Activated CD4-positive, CD25-positive, alpha-beta regulatory T cell treated with anti-CD3 and anti-CD28 coated beads, Interleukin-2, amount 50 U/mL, for 16 hours (primary cell): ENCODE measurements at regions not wholly inside any gene's neighbourhood (a gene's known extent, or its start where the extent isn't known, plus 50 kb on each side); places are given as distances from the start of the nearest gene placed in this dataset.

Experiments used
- DNase-seq: peaks from one replicate; pipeline ENCODE4 v3.0.0-alpha.2; 2020; ENCODE audit warnings: low read depth, low spot score

DNA sequence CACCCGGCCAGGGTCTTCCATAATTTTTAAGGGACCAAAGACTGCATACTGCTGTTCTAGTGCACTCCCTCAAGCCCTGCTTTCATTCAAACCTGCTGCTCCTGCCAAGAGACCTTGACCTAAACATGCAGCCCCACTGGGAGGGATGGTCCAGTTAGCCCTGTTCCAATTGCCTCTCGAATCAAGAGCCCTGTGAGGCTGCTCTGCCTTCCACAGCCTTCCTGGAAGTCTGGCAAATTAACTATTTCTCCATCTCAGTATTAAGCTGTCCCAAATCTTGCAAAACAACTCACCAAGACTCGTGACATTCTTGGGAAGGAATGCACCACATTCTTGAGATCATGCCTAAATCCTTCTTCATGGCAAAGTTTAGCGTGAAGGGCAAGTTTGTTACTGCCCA, 231.3 kb downstream of the C1orf94 start:
- no peak for DNase-seq

DNA sequence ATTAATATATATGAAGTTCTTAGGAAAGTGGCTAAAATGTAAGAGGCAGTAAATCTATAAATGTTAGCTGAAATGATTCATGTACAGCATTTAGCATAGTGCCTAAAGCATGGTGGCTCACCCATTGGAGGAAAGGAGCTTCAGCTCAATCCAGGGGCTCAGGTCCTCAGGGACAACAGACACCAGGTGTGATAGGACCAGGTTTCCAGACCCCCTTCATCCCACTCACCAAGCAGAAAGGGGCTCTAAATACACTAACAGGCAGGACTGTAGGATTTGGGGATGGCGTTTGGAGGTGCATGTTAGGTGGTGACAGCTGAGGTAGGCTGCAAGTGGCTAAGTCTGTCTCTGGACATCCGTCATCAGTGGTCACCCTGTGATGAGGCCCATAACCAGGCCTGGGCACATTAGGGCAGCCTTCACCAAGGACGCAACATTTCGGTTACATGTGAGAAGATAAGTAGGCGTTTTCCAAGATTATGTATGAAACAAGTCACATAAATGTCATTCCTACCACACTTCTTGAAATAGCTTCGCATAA, 233.1 kb downstream of the C1orf94 start:
- no peak for DNase-seq

DNA sequence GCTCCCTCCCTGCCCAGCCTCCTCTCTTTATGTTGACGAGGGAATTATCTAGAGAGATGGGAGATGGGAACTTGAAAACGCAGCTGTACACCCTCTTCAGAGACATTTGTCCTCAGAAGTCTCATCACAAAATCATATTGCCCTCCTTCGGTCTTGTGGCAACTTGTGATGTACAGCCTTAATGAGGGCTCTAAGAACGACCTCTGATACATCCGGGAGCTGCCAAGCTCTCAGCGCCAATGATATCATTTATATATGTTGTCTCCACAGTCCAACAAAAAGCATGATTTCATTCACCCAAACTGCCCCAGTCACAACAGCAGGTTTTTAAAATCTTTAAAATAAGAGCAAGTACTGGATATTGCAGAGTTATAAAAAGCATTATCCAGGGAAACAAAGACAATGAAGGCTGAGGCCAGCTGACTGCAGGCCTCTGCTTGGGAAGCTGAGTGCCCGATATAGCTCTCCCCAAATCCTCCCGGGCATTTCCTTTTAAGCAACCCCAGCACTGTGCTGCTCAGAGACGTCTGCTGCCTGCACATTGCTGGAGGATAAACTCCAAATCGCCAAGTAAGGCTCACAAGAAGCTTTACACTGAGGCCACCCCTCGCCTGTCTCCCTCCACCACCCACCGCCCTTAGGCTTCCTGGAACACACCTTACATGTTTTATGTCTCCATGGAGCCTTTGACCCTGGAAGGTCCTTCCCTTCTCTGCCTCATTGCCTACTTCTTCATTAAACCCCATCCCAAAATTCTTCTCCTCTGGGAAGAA, 236.1 kb downstream of the C1orf94 start:
- no peak for DNase-seq

DNA sequence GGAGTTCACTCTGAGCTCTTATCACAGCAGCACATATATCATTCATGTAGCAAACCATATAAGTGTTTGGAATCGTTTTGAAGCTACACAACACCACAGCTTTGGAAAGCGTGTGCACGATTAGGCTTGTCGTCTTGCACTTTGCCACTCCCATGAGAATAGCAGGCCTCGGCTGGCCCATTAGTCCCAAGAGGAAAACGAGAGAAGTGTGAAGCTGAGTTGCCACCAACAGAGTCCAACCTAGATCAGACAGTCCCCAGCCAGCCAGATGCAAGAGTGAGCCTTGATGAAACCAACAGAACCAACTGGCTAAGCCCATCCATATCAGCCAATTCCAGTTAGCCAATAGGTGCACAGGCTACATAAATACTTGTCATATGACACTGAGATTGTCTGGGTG, 238.4 kb downstream of the C1orf94 start:
- DNase-seq: no peak

DNA sequence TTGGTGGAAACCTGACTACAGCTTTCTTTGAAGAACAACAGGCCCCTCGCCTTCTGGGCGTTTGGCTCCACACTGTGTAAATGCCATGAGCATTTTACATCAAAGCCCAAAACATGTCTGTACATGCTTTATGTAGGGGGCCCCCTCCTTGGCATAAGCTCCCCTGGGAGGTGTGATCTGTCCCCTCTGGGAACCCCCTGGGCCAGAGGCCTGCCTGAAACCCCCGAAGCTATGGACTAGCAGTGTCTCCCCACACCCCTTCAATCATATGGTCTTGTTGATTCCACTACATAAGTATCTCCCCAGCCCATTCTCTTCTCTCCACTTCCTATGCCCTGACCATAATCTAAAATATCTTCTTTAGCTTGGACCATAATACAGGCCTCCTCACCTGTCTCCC, 241.5 kb downstream of the C1orf94 start:
- no peak for DNase-seq

DNA sequence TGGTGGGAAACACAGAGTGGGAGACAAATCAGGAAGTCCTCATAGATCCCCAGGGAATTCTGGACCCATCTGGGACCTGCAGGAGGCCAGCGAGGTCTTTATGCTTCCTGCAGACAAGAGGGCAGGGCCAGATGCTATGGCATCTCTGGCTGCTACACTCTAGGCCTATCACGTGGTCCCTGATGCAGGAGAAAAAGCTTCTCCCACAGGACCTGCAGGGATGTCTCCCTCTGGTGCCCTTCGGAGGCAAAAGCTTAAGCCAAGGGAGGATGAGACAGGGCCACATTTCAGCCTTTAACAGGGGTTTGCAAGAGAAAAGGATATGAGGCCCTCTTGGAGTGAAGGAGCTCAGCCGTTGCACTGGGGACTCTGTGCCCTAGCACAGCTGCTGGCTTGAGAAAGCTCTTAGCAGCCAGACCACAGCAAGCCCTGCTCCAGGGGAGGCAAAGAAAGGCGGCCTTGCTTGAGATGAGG, 243.0 kb downstream of the C1orf94 start:
- DNase-seq: no peak

DNA sequence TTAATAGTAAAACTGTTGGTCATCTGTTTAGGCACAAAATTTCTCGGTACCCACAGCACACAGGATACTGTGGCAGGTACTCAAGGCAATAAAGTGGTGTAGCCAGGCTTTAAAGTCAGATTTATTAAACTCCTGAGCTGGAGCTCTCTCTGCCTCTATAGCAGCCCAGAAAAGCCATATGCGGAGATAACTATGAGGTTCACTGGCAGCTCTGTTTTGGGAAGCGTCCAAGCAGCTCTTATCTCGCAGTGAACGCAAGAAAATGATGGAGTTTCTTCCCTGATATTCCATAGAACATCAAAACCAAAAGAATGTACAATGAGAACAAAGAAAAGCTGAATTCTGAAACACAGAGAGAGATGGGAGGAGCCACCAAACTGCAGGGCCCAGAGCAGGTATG, 248.3 kb downstream of the C1orf94 start:
- DNase-seq: no peak

DNA sequence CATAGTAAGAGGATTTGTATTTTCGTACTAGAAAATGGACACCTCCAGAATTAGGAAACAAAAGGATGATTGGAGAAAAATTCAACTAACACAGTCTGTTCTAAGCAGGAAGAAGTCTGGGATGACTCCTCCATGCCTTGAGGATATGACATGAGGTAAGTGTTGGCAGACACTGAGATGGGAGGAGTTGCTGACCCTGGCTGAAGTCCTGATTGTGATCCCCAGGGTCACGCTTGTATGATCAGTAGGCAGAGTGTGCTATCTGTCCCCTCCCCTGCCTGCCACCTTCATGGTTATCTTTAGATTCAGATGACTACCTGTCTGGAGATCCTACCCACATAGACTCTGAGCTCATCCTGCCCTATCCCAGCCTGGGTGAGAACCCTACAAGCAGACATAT, 249.1 kb downstream of the C1orf94 start:
- no peak for DNase-seq

DNA sequence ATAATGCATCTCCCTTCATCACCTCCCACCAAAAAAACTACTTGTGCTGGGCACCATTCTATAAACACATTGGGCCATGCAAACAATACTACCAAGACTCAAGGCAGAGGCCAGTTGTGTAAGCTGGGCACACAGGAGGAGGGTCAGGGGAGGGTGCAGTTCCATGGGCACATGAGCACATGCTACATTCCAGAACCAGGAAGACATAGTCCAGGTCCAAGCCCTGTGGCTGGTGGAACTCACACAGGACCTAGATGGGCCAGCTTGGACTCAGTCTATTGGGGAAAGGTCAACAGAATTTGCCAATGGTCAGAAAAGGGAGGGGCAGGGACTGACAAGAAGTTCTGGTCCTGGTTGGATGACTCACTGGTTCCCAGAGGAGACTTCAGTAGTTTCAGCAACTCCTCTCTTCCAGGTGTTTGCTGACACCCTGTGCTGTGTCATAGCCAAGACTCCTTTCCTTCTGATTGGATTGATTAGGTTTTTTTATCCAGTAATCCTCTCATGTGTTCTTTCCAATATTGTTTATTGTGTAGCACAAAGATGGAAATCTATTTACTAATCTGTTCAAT, 249.7 kb downstream of the C1orf94 start:
- DNase-seq: no peak

DNA sequence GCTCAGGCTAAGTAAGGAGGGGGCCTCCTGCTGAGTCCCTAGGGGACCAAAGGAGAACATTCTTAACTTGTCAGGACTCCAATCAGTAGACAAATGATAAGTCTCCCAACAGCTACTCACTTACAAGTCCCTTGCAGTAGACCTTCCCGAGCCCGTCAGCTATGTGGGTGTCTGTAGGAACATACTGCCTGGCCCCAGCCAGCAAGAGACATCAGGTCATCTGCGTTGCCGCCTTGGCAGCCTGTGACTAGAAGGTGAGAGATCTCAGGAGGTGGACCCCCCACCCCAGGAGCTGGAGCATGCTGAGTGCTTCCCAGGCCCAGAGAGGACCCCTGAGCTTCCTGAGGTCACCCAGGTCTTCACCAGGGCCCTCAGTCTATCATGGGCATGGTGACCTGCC, 250.5 kb downstream of the C1orf94 start:
- DNase-seq: no peak

DNA sequence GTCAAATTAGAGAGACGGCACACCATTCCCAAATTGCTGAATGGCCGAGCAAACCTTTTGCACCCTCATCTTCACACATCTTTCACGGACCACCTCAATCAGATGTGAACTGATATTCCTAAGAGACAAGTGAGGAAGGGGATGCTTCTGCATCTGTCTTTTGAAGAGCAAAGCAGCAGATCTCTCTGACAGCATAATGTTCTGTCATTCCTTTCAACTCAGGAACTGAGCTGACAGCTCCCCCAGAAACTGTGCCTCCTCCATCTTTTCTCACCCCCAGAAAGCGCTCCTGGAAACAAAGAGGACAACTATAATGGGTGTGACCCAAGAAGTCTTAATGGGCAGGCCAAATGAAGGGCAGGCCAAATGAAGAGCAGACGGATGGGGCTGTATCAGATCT, 256.4 kb downstream of the C1orf94 start:
- no peak for DNase-seq

DNA sequence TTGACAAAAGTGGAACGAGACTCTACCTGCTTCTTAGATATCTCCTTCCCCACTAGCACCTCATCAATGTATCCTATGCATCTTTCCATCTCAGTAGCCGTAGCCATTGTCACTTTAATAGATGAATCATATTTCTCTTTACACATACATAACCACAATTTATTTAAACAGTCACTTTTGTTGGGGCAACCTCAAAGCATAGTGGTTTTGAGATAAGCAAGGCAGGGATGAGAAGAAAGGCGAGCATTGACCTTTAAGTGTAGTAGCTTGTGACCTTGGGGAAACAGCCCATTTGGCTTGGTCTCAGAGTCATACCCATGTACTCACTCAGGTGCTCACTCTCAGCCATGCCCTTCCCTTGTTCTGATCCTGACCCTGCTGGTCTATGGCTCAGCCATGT, 260.1 kb downstream of the C1orf94 start:
- DNase-seq: no peak

DNA sequence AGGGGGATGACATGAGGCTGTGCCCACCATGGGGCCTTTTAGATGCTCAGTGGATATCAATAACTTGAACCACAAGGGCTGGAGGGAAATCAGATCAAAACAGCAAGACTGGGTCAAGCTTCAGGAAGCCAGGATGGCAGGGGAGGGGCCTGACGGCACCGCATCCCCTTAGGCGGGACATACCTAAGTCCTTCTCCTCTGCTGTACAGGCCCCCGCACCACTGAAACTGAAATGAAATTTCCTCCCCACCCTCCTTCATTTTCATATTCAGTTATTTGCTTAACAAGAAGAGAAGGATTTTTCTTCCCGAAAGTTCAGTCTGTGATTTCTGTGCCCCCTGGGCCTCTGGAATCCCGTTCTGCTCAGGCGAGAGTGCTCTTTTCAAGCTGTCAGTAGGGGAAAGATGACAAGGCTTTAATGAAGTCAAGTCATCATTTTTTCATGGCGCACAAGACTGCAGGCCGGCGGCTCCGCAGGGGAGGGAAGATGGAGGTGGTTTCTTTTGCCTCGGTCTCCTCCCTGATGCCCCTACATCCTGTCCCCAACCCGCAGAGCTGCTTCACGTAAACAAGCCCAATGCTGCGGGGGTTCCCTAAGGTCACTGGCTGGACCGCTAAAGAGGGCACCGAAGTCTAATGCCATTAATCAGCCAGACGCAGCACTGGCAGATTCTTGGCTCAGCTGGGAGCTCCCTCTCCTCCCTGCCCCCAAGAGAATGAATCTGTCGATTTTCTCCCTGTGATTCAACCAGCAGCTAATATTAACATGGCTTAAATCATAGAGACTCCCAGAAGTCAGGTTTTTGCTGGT, 264.8 kb downstream of the C1orf94 start:
- no peak for DNase-seq

DNA sequence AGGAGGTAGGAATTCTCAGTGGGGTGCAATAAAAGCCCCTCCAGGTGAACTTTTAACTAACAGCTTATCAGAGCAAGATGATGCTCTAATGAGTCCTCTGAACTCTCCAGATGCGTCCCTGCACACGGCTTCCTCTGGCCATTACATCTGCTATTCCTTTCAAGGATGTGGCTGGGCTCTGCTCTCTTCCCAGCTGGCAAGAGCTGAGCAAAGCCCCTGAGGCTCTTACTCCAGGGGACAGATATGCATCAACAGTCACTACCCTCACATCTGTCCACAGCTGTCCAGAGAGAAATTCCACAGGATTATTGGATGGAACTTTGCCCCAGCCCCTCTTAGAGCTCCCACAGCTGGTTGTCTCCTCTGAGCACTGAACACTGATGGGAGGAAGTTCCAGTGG, 267.8 kb downstream of the C1orf94 start:
- no peak for DNase-seq

DNA sequence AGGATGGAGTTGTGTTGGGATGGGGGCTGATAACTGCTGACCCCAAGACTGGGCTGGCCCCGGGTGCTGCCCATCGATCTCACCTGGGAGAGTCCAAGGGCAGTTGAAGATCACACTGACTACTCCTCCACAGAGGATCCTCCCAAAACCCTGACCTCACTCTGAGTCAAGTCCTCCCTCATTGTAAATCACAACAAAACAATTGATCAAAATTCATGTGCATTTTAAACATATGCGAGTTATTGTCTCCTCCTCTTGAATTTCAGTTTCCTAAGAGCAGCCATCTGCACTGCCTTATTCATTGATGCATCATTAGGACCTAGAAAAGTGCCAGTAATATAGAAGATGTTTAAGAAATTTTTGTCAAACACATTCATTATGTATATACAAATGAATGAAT, 273.6 kb downstream of the C1orf94 start:
- DNase-seq: no peak

DNA sequence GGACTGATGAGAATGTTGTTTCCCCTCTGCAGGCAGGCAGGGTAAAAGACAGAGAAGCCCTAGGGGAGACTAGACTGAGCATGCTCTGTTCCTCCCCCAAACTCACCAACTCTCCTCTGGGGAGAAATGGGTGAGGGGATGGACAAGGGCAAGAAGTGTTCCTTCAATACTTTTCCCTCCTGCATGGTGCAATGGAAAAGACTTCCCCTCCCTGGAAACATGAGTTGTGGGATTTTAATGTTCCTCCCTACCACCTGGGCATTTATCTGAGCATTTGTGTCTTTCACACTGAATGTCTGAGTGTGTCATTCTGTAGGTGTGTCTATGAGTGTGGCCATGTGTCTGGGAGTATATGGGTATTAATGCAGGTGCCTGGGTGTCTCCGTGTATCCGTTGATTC, 275.7 kb downstream of the C1orf94 start:
- DNase-seq: no peak

DNA sequence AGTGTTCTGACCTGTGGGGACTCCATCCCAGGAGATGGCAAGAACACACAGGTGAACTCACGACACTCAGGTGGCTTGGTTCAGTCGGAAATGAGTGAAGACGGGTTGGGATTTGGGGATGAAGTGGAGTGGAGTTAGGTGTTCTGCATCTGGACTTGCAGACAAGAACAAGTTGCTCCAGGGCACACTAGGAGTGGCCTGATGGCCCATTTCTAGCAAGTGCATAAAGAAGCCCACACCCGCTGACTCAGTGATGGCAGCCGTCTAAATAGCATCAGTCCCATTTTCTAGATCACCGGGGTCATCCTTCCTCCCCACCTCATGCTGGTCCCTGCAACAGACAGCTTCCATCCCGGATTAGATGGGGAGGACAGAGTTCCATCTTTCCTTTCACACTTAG, 278.4 kb downstream of the C1orf94 start:
- no peak for DNase-seq

DNA sequence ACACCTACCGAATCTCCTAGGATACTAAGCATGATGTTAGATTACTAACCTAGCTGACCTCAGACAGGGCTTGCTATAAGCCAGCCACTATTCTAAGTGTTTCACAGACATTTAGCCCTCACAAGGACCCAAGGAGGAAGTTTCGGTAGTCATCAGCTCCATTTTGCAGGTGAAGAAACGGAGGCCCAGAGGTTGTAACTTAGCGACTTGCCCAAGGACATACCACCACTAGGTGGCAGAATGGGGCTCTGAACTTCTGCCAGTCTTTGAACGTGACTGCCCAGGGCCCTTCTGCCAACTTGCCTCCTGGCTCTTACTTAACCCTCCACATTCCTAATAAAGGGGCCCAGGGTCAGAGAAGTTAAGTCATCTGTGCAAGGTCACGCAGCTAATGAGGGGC, 283.5 kb downstream of the C1orf94 start:
- DNase-seq: no peak

DNA sequence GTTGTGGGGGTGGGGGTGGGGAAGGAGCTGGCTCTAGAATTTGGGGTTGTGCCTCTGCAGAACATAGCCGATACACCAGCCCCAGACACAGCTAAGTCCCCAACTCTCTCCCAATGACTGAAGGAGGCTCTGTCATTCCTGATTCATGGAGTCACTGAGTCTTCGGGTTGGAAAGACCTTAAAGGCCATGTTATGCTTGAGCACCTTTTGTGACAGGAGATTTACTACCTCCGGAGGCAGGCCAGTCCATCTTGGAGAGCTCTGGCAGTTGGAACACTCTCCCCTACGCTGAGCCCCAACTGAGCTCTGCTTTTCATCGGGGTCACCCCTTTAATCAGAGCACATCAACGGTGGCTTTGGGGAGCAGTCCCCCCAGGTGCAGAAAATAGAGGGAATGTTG, 284.4 kb upstream of the GJB5 start:
- no peak for DNase-seq

DNA sequence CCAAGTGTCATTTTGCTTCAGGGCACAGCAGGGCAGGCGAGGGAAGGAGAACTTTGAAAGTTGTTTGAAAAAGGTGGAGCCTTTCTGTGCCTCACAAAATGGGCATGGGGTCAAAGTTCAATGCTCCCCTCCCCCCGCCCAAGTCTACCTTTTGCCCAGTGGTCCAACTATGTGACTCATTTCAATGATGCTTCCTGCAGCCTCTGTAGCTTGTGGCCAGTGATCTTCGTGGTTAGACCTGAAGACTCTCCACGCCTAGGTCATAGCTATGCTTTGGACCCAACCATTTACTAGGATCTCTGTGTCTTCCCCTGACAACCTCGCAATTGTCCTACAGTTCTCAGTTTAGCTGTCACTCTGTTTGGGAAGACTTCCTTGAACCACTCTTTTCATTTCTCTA, 280.3 kb upstream of the GJB5 start:
- DNase-seq: no peak

DNA sequence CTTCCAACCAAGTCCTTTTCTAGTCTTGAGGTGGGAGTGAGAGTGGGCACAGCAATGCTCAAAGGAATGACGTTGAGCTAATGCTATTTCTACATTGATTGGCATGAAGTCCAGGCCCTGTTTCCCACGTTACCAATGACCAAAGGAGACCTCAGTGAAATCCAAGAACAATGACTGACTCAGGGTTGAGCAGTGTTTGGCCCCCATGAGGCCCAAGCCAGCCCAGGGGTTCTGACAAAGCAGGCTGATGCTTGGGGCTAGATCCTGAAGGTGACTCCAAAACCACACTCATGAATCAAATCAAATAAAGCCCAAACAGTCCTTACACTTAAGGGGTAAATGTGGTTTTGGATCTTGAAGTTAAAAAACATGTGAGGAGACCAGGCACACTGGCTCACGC, 278.5 kb upstream of the GJB5 start:
- no peak for DNase-seq

DNA sequence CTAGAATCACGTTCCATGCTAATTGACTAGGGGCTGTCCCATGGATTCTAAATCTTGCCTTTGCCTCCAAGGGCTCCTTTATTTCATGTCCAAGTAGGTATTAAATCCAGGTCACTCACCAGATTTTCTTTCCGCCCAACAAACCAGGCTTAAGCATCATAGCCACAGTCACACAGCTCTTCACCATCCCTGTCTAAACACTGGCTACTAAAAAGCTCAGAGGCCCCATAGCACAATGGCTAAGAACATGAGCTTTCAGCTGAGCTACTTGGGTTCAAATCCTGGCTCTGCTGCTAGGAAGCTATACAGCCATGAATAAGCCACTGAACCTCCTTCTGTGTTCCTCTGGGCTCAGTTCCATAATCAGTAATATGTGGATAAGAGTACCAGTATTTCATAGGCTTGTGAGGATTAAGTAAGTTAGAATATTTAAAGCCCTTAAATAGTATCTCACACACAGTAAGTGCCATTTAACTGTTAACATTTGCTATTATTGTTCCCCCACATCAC, 277.2 kb upstream of the GJB5 start:
- DNase-seq: no peak
